Sciatic nerve (tissue), 2 donors: ENCODE measurements at regions not wholly inside any gene's neighbourhood (a gene's known extent, or its start where the extent isn't known, plus 50 kb on each side); places are given as distances from the start of the nearest gene placed in this dataset.
A peak's percentile ranks its signal among the peaks of the same experiment; 100 is the strongest.
"Not testable (repeated sequence)": the region's sequence is repeated elsewhere in the genome, so short reads cannot be mapped to it uniquely, and the experiment has no call there.

ENCODE experiments used
- ATAC-seq: fragments of 200-7000 bp; cut with Tn5 transposase; one replicate; pipeline ENCODE4 v1.9.1; 2020; ENCODE audit warnings: mild to moderate bottlenecking, moderate library complexity
- DNase-seq: peaks from one replicate; pipeline ENCODE4 v3.0.0-alpha.2; 2020; ENCODE audit warnings: low spot score
- intact Hi-C: fragments of 100-400 bp; cut with DNase I; formaldehyde crosslinking; loops from one replicate; pipeline ENCODE4 v1.14.2; 2022
- donor health status: DM: no; HTN: no; CAD: no.
- donor health status: DM: no; HTN: no; CAD: no.

DNA sequence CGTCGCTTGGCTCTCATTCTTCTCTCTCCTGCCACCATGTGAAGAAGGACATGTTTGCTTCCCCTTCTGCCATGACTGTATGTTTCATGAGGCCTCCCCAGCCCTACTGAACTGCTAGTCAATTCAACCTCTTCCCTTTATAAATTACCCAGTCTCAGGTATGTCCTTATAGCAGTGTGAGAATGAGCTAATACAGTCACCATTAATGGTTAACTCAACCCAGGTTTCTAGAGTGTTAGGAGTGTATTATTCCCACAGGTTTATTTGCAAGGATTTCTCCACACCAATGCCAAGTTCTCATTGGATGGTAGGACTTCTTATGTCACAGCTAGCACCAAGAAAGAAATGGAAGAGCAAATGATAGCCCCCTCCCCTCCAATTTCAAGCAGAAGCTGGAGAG is 71.9 kb downstream of the DYNAP start:
- DNase-seq: no peak
- ATAC-seq: no peak
- intact Hi-C loops: no loop called here

DNA sequence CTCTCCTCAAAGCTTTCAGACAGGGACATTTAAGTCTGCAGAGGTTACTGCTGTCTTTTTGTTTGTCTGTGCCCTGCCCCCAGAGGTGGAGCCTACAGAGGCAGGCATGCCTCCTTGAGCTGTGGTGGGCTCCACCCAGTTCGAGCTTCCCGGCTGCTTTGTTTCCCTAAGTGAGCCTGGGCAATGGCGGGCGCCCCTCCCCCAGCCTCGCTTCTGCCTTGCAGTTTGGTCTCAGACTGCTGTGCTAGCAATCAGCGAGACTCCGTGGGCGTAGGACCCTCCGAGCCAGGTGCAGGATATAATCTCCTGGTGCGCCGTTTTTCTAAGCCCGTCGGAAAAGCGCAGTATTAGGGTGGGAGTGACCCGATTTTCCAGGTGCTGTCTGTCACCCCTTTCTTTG is 78.7 kb downstream of the DYNAP start:
- intact Hi-C loops, ATAC-seq, DNase-seq: not testable (repeated sequence)

DNA sequence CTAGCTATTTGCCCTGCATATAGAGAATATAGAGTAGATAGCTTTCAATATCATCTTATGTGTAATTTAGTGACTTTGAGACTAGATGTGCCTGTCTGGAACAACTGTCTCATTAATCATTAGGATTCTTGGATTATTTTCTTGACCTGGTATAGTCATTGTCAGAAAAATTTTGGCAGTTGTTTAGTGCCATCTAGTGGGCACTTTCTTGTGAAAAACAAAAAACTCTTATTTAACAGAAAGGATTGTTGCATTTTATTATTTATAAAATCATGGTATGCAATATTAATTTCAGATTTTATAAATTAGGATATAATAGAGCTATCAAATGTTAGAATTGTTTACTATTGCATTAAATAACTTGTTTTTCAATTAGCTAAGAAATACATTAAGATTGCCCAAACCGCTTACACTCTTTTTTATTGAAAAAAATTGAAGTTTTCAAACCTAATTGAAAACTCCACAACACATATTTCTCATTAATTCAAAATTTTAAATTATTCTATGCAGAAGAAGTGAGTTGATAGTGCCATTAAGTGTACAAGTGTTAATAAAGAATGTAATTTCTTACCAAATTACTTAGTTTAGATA is 80.3 kb downstream of the DYNAP start:
- DNase-seq (no peak), ATAC-seq (no peak)
- intact Hi-C loops: no loop called here

- no peak for DNase-seq
- intact Hi-C loops: no loop called here
- no peak for ATAC-seq
These were observed 81.1 kb downstream of the DYNAP start for GRCh38 chr18:54672109-54672508.

GRCh38 chr18:54672846-54673475 is 81.9 kb downstream of the DYNAP start:
- ATAC-seq (no peak), DNase-seq (no peak)
- intact Hi-C loops: no loop called here

DNA sequence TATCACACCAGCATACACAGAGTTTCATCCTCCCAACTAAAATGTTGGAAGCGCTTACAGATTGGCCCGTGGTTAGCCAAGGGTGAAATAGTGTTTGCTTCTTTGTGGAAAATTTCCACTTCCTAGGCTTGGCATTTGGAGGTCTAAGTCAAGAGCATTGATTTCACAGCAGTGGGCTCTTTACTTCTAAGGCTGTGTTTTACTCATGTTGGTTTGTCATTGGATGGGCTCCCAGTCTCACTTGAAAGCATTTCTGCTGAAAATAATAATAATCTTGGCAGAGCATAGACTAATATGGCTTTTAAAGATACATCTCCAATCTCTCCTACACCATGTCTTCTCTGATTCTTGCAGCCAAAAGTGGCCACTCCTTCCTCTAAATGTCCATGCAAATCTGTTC is 82.9 kb downstream of the DYNAP start:
- intact Hi-C loops: no loop called here
- ATAC-seq: no peak
- no peak for DNase-seq

DNA sequence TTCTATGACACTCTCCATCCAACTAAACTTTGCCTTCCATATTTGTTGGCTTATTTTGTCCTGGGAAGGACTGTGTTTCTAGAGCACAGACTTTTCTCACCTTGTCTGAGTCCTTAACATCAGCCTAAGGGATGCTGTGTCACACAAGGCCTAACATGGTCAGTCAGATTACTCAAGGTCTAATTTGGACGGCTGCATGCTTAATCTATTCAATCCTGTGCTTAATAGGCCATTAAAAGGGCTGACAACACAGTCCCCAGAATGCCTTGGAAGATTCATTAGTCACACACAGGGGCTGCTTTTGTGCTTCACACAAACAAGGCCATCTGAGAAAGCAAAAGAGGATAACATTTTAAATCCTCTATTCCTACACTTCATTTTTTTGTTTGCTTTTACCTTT is 84.0 kb downstream of the DYNAP start:
- intact Hi-C loops: loop anchor here (5.0 kb wide), 1 partner anchor 307 kb away; no protein-coding TSS in a partner anchor
- DNase-seq: no peak
- no peak for ATAC-seq

GRCh38 chr18:54679318-54680149 is 88.5 kb downstream of the DYNAP start:
- no peak for DNase-seq
- peak; percentile 71 for ATAC-seq
- intact Hi-C loops: loop anchor here (5.0 kb wide), 1 partner anchor 303 kb away; no protein-coding TSS in a partner anchor

GRCh38 chr18:54684784-54685183 is 93.7 kb downstream of the DYNAP start:
- peak; percentile 92 for ATAC-seq

DNA sequence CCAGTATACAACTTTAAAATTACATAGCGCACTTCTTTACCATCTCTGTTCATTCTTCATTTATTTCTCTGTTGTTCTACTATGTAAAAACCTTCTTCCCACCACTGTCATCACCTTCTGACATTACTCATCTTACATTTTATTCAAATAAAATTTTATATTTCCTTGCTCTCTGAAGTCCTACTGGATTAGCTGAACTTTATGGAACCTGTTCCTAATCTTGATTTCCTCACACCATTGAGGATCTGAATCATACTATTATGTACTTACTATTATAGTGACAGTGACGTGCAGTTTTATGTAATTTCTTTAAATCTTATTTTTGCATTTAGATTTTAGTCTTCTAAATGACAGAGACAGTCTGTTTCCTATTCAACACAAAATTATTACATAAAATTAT is 98.3 kb downstream of the DYNAP start:
- DNase-seq (no peak), ATAC-seq (no peak)
- intact Hi-C loops: no loop called here

More at GRCh38 chr18:54684784-54685183, 93.7 kb downstream of the DYNAP start:
- intact Hi-C loops: no loop called here
- DNase-seq: peak; percentile 58

DNA sequence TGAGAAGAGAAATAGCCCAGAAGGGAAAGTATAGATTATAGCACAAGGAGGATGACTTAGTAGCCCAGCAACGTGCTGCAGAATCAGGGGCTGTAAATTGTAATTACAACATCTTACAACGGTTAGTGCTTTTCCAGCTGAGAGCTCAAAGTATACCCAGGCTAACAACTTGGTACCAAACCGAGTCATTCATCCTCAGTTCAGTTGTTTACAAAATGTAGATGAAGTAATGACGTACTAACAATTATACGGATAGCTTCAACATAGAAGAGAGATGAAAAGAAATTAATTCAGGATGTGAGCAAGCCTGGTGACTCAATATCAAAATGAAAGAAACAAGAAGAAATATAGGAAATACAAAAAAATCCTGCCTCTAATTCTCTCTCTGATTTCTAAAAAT is 99.2 kb downstream of the DYNAP start:
- intact Hi-C loops: no loop called here
- ATAC-seq: no peak

DNA sequence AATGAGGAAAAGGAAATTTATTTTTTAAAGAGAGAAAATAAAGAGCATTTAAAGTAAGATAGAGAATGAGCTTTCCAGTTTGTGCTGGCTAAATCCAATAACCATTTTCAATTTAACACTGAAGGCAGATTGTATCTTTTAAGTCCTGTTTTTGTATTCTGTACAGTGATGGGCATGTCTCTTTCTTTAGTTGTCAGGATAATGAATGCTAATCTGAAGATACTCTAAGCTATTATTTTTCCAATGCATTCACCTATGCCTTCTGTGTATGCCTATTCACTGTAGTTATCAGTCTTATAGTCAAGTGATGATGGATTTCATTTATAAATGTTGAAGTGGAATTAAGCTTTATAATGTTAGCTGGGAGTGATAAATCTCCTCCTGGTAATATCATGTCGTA is 101.4 kb downstream of the DYNAP start:
- no peak for DNase-seq
- ATAC-seq: no peak
- intact Hi-C loops: no loop called here

More for the DNA sequence above, 99.2 kb downstream of the DYNAP start:
- no peak for DNase-seq

DNA sequence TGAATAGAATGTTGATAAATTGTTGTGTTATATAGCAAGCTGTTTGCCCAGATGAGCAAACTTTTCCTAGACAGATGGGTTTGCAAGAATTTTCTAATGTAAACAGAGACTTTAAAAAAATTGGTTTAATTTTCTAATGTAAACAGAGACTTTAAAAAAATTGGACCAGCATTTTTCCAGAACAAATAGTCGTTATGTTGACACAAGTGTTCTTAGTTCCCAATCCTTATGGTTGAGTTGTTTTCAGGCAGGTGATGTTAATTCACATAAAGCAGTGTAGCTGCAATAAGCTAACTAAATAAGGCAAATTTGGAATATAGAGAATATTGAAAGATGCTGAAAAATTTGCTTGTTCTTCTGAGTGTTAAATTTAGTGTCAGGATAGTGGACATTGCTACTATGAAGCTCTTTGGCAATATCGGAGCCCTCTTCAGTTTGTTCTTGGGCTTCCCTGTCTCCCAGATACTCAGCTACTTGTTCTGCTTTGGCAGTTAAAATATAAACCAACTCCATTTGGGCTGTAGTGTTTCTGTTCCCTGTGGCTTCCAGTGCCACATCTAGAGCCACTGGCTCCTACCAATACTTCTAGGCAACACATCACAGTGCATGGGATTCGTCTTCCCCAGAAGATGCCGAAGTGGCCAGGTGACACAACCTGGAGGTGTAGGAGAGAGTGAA is 105.7 kb downstream of the DYNAP start:
- DNase-seq (no peak), ATAC-seq (no peak)
- intact Hi-C loops: no loop called here

DNA sequence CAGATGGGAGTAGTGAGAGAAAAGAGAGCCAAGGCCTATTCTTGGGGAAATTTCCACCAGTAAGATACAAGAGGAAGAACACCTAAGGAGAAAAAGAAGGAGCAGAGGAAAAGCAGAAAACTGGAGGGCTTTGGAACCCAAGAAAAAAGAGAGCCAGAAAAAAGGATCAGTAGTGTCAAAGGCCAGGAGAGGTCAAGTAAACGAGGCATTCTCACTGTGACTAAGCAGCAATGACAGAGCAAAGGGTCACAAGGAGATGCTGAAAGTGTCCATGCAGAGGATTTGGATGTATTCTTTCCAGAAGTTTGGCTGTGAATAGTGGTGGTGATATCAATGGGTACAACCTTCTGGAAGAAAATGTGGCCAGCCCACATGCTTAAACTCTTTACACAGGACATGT is 109.5 kb downstream of the DYNAP start:
- ATAC-seq (no peak), DNase-seq (no peak)
- intact Hi-C loops: no loop called here

GRCh38 chr18:54702686-54703085 is 111.6 kb downstream of the DYNAP start:
- intact Hi-C loops: no loop called here
- ATAC-seq: no peak
- DNase-seq: no peak

DNA sequence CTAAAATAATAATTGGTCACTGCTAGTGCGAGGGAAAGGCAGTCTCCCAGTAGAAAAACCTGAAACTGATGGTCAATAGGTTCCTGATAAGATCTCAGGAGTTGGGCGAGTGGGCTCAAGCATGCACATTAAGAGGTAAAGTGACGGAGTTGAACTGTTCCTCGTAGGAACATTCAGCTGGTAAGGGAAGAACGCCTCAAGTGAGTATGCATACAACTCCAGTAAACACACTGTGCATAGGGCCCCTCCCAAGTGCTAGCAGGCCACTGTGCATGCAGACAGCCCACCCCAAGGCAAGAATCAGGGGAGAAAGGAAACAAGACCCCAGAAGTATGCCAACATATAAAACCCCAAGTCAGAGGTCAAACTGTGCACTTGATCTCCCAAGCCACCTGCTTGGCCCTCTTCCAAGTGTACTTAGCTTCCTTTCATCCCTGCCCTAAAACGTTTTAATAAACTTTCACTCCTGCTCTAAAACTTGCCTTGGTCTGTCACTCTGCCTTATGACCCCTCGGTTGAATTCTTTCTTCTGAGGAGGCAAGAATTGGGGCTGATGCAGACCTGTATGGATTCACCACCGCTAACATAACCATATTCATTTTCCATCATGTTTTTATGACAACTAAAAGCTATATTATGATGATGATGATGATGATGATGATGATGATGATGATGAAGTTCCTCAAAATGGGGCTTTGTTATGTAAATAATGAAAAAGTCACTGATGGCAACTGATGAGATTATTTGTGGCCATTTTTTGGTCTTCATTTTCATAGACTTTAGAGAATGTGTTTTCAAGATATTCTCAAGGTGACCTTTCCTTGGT is 118.0 kb upstream of the RAB27B start:
- intact Hi-C loops: no loop called here
- DNase-seq (no peak), ATAC-seq (no peak)

DNA sequence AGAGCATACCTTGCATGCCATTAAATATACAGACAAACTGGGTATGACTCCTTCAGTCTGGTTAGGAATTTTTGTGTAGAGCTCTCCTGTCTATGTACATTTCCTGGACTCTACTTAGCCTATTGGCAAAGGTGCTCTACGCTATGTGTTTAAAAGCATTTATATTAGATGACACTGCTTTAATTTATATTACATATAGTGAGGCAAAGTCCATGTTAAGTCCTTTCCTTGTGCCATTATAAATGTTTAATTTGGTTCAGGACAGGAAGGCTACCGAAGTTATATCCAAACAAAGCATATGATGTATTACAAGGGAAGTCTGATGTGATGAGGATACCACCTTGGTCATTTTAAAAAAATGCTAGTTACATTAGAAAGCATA is 117.4 kb upstream of the RAB27B start:
- DNase-seq (no peak), ATAC-seq (no peak)
- intact Hi-C loops: no loop called here

DNA sequence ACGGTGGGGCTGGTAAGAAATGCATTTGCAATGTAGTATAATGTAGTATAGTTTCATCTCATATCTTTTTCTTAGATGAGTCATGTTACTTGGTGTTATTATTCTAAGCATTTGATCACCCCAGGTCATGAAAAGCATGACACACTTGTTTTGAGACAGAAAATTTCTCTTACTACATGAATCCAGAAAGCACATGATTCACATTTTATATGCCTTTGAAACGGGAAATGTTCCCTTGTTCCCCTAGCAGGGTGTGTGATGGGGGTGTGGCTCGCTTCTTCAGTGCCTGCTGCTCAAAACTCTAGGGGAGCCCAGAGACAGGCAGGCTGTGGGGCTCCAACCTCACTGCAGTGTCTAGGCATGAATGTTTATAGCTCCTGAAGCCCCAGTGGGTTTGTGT is 116.0 kb upstream of the RAB27B start:
- intact Hi-C loops: no loop called here
- ATAC-seq (no peak), DNase-seq (no peak)

- intact Hi-C loops: no loop called here
- DNase-seq (no peak), ATAC-seq (no peak)
These were observed 115.5 kb upstream of the RAB27B start for GRCh38 chr18:54712758-54713157.
